ENCODE measurements at regions not wholly inside any gene's neighbourhood (a gene's known extent, or its start where the extent isn't known, plus 50 kb on each side); places are given as distances from the start of the nearest gene placed in this dataset.

- DNase-seq (ENCODE audit: low read depth in 2 of 2), result no peak
Measured at GRCh38 chr11:122348659-122349409, 232.8 kb upstream of the BLID start.

- no peak for DNase-seq (ENCODE audit: low read depth in 2 of 2)
Measured at GRCh38 chr11:122346006-122346405, 230.0 kb upstream of the BLID start.

GRCh38 chr11:122345586-122345985, 229.6 kb upstream of the BLID start:
- DNase-seq (ENCODE audit: low read depth in 2 of 2), result no peak

DNA sequence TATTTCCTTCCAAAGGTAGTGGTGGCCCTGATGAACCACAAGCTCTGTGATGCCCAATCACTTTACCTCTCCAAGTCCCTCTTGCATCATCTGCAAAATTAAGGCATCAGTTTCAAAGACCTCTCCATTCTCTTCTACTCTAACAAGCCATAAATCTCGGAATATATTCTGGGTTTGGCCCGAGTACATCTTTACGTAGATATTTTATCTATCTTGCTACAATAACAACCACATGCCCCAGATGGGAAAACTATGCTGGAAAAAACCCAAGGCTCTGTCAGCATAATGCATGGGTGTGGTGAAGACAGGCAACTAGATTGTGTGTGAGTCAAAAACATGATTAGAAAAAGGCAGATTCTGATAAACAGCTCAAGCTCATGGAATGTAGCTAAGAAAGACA, 228.2 kb upstream of the BLID start:
- no peak for DNase-seq (ENCODE audit: low read depth in 2 of 2)

- no peak for DNase-seq (ENCODE audit: low read depth in 2 of 2)
Measured at GRCh38 chr11:122343210-122343609, 227.2 kb upstream of the BLID start.

- DNase-seq (ENCODE audit: low read depth in 2 of 2), result no peak
Measured at GRCh38 chr11:122342089-122342744, 226.2 kb upstream of the BLID start.

GRCh38 chr11:122341477-122341876, 225.5 kb upstream of the BLID start:
- DNase-seq (ENCODE audit: low read depth in 2 of 2), result no peak

DNA sequence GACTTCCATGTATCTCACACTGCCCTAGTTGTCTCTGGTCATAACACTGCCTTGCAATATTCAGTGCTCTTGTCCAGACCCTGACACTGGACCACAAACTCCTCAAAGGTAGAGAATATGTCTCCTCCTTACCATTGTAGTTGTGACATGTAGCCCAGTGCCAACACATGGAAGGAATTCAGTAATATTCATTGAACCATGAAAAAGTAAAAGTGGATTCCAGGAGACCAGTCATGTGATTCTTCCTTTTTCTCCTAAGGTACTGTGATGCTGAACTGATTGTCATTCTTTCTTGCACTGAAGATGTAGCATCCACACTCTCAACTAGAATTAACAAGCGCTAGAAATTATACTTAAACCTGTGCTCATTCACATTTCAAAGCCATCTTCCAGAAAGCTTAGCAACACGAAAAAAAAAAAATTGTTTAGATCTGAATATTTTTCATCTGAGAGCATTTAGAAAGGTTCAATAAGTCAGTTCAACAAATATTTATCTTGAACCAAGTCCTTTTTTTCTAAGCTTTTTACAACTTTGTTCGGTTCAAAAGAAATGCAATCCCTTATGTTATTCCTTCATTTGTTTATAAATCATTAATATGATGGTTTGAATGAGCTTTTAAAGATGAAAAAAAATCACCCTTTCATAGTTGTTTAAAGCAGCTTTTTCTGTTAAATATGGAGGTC, 224.7 kb upstream of the BLID start:
- no peak for DNase-seq (ENCODE audit: low read depth in 2 of 2)

DNA sequence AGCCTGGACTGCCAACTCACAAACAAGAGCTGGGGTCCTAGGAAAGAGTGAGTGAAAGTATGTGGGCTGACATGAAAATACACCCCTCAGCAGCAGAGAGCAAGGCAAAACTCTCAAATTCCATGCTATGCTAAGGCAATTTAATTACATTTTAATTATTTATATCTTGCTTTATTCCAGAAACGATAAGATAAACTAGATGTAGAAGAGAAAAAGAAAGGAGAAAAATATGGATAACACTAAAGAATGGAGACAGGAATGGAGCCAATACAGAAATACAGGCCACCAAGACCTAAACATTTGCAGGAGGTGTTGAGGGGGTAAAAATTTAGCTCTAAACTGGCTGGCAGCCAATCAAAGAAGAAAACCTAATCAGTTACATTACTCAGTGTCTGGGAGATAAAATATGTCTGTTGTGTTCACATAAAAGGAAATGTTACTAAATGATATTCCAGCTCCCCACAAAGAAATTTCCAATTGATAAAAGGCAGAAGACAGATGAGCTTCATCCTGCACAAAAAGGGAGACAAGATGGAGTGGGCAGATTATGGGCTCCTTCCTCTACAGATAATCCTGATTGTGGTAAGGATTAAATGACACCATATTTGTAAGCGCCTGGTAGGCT, 223.5 kb upstream of the BLID start:
- no peak for DNase-seq (ENCODE audit: low read depth in 2 of 2)

DNA sequence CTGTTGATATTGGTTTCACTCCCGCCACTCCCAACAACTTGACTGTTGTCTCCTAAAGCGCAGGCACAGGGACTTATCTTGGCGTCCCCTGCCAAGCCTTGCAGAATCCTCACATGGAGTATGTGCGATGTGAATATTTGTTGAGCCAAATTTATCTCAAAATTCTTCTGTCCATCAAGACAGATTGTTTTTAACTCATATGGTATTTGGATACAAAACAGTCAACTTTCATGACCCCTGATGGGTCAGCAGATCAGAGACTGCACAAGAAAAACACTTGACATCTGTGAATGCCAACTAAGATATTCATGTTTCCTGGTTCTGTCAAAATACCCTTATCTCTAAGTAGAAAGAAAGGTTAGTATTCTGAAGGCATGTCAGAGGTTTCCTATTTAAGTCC, 221.7 kb upstream of the BLID start:
- no peak for DNase-seq (ENCODE audit: low read depth in 2 of 2)

GRCh38 chr11:122337241-122337640, 221.2 kb upstream of the BLID start:
- DNase-seq (ENCODE audit: low read depth in 2 of 2), result no peak

DNA sequence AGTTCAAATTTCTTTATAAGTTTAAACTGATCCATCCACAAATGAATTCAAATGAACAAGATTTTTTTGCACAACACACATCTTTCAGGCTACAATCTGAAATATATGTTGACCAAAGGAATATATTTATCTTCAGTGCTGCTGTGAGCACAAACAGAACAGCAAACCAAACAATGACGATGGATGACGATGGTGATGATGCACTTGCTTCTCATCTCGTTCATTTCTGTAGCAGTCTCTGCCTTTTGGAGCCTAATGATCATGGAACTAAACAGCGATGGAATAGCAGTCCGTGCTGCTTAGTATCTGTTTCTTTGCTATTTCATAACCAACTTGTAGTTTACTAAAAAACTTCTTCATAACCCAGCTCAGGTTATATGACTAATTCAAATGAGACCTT, 220.7 kb upstream of the BLID start:
- no peak for DNase-seq (ENCODE audit: low read depth in 2 of 2)

DNA sequence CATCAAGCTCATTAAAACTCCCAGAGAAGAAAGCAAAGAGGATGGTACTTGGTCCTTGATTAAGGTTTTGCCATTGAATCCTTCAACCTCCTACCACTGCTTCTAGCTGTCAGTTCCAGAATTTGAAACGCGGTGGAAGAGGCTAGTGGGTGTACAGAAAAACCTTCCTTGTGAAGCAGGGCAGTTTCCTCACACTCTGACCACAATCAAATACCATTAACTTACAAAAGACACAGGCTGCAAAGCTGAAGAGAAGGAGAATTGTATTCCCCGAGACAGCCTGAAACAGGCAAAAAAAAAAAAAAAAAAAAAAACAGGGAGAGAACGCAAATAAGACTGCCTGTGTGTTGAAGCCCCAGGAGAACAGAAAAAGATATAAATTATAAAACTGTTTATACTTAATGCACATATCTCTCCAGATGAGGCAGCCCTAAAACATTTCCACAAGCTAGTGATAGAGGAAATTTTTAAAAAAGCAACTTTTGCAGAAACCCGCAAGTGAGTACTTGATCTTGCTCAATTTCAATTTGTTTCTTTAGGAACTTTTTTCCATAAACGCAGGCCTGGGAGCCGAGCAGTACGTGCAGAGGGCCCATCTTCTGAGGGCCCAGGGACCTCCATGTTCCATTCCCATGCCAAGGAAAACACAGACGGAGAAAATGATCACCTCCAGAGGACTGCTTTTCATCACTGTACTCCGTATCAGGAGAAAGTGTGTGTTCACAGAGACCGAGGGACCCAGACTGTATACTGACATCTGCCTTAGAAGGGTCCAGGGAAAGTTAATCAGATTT, 218.7 kb upstream of the BLID start:
- DNase-seq (ENCODE audit: low read depth in 2 of 2), result no peak

DNA sequence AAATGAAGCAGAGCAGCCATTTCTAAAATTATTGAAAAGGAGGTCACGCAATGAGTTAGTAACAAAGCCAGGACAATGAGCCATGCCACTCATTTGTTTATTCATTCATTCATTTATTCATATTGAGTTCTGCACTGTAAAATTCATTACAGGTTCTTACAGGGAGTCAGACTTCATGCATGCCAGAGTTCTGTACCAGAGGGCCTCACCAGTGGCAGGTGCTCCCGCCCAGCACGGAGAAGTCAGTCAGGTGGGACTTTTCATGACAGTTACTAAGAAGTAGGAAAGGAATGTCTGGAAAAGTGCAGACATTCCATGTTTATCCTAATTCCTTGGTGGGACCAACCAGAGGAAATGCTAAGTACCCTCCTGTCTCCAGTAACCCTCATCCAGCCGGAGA, 217.5 kb upstream of the BLID start:
- DNase-seq (ENCODE audit: low read depth in 2 of 2), result no peak

- no peak for DNase-seq (ENCODE audit: low read depth in 2 of 2)
Measured at GRCh38 chr11:122331079-122331478, 215.1 kb upstream of the BLID start.

DNA sequence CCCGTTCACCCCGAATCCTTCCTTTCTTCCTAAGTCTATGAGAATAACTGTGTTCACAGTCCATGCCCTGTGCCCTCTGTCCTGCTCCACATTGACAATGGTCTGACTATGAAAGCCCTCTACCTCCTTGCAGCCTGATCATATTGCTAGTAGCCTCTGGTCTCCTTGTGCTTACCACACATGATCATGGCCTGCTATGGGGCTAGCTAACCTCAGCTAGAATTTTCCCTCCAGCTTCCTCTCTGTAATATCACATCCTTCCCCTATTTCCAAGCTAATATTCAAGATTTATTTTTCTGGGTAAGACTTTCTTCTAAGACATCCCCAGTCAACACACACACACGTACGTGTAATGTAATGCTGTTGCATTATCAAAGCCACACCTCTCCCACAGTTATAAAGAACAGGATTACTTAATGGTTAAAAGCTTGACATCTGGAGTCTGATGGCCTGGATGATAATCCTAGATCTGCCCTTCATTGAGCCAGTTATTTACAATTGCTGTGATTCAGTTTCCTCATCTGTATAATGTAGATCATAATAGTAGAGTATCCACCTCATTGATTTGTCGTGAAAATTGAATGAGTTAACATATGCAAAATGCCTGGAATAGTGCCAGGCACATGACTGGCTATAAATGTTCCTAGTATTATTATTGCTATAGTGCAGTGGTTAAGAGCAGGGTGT, 214.4 kb upstream of the BLID start:
- no peak for DNase-seq (ENCODE audit: low read depth in 2 of 2)

GRCh38 chr11:122327528-122327927, 211.5 kb upstream of the BLID start:
- DNase-seq (ENCODE audit: low read depth in 2 of 2), result no peak

GRCh38 chr11:122323754-122324421, 207.9 kb upstream of the BLID start:
- no peak for DNase-seq (ENCODE audit: low read depth in 2 of 2)

GRCh38 chr11:122322329-122322728, 206.3 kb upstream of the BLID start:
- DNase-seq (ENCODE audit: low read depth in 2 of 2), result no peak

DNA sequence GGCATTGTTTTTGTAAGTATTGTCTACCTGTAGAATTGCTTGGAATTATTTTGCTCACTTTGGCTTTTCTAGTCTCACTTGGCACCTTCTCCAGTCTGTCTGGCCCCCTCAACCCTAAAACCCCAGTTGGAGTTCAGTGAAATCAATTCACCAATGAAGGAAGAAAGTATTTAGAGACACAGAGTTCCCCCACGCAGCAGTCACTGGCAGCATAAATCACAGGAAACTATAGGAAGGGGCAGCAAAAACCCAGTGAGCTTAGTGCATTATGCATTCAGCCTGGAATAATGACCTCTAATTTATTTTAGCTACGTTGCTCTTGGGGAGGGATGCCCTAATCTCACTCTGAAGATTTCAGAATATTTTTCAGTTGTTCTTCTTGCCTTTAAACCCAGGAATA, 204.7 kb upstream of the BLID start:
- no peak for DNase-seq (ENCODE audit: low read depth in 2 of 2)
